Activated B cell treated with CpG ODN at 0.5 μM for 24 hours (primary cell): ENCODE measurements at regions not wholly inside any gene's neighbourhood (a gene's known extent, or its start where the extent isn't known, plus 50 kb on each side); places are given as distances from the start of the nearest gene placed in this dataset.

Source experiments
- ATAC-seq: fragments of 200-7000 bp; cut with Tn5 transposase; one replicate; pipeline ENCODE4 v1.10.0; 2021; ENCODE audit warnings: low read depth, mild to moderate bottlenecking, moderate library complexity
- CTCF ChIA-PET: fragments of 350-600 bp; sonication (Branson Sonifier 250); formaldehyde crosslinking; loops from one replicate; lab custom pipeline; 2021; ENCODE audit warnings: antibody characterized with exemption; lab: Charles Lee
- POLR2A ChIA-PET: fragments of 350-600 bp; sonication (Branson Sonifier 250); formaldehyde crosslinking; loops from one replicate; lab custom pipeline; 2021; ENCODE audit warnings: antibody characterized with exemption; lab: Charles Lee
- DNase-seq: peaks from one replicate; pipeline ENCODE4 v3.0.0; 2022
- H3K27ac Mint-ChIP-seq: one replicate; pipeline ENCODE4 v1.8.0; 2020; ENCODE audit warnings: mixed read lengths
- H3K27me3 Mint-ChIP-seq: one replicate; pipeline ENCODE4 v1.8.0; 2021; ENCODE audit warnings: mixed read lengths
- H3K36me3 Mint-ChIP-seq: one replicate; pipeline ENCODE4 v1.8.0; 2021; ENCODE audit warnings: low read depth, mixed read lengths
- H3K4me1 Mint-ChIP-seq: one replicate; pipeline ENCODE4 v1.8.0; 2021; ENCODE audit warnings: mixed read lengths
- H3K4me3 Mint-ChIP-seq: one replicate; pipeline ENCODE4 v1.8.0; 2020; ENCODE audit warnings: mild to moderate bottlenecking, mixed read lengths
- H3K9me3 Mint-ChIP-seq: one replicate; pipeline ENCODE4 v1.8.0; 2020; ENCODE audit warnings: mixed read lengths
- CTCF ChIP-seq: fragments of 200-600 bp; IDR thresholded peaks from one replicate; pipeline ENCODE4 v1.8.0; 2022; ENCODE audit warnings: antibody characterized with exemption, mild to moderate bottlenecking
- intact Hi-C: fragments of 100-400 bp; cut with micrococcal nuclease; formaldehyde crosslinking; loops from one replicate; pipeline ENCODE4 v1.15.1; 2024

- CTCF ChIA-PET, result interaction anchor here (1.3 to 1.4 kb wide), 2 partner anchors 82 to 162 kb away, joined by 3 read pairs; no protein-coding TSS in a partner anchor
- Mint-ChIP-seq H3K36me3 (no peaks in the 10 kb centered on the region), H3K4me3 (no peak overlapping the region), H3K9me3 (no peaks in the 10 kb centered on the region), H3K27me3 (no peaks in the 10 kb centered on the region), H3K4me1 (peaks cover 72% of the 10 kb centered on the region), H3K27ac (peak overlapping the region; percentile 71)
- POLR2A ChIA-PET, result interaction anchor here (1.3 to 2.8 kb wide), 4 partner anchors 10 to 101 kb away, joined by 4 to 17 read pairs (median 8); no protein-coding TSS in a partner anchor
- DNase-seq (no peak), ATAC-seq (no peak)
- intact Hi-C loops, result loop anchor here (5.0 kb wide), 1 partner anchor 41 kb away; no protein-coding TSS in a partner anchor
- TF ChIP-seq CTCF, result no peak
These were observed 80.9 kb upstream of the FUT8 start for GRCh38 chr14:65331652-65332051.

- no peak for TF ChIP-seq CTCF
- peaks cover 74% of the 10 kb centered on the region for H3K4me1 Mint-ChIP-seq
- no peaks in the 10 kb centered on the region for H3K9me3 Mint-ChIP-seq
- no peaks in the 10 kb centered on the region for H3K36me3 Mint-ChIP-seq
- DNase-seq, result no peak
- ATAC-seq, result peak; percentile 51
- H3K27me3 Mint-ChIP-seq, result no peaks in the 10 kb centered on the region
- POLR2A ChIA-PET, result interaction anchor here (0.6 to 2.8 kb wide), 11 partner anchors 11 to 104 kb away, joined by 3 to 18 read pairs (median 5); partner anchors contain the start of gene FUT8
- H3K27ac Mint-ChIP-seq, result peak overlapping the region; percentile 71
- H3K4me3 Mint-ChIP-seq, result peak overlapping the region; percentile 44
- CTCF ChIA-PET, result interaction anchor here (1.0 to 2.0 kb wide), 5 partner anchors 11 to 163 kb away, joined by 3 to 8 read pairs (median 3); partner anchors contain the start of gene FUT8
- intact Hi-C loops, result loop anchor here (5.0 kb wide), 1 partner anchor 40 kb away; no protein-coding TSS in a partner anchor
These were observed 80.2 kb upstream of the FUT8 start for GRCh38 chr14:65332141-65332871.

- no peak for ATAC-seq
- peaks cover 77% of the 10 kb centered on the region for H3K4me1 Mint-ChIP-seq
These were observed 78.4 kb upstream of the FUT8 start for GRCh38 chr14:65333943-65334687.

GRCh38 chr14:65334765-65335410, 77.6 kb upstream of the FUT8 start:
- peak overlapping the region; percentile 64 for H3K27ac Mint-ChIP-seq
- no peak for TF ChIP-seq CTCF
- H3K4me3 Mint-ChIP-seq, result peak overlapping the region; percentile 55
- DNase-seq (no peak), ATAC-seq (no peak)
- ChIA-PET POLR2A (interaction anchor here (0.6 to 4.8 kb wide), 4 partner anchors 15 to 947 kb away, joined by 5 to 31 read pairs (median 6); partner anchors contain the start of gene MTHFD1), CTCF (no interaction called here)
- H3K4me1 Mint-ChIP-seq, result peaks cover 70% of the 10 kb centered on the region
- no peaks in the 10 kb centered on the region for H3K9me3 Mint-ChIP-seq
- intact Hi-C loops, result loop anchor here (1.0 to 5.0 kb wide), 2 partner anchors 16 to 37 kb away; no protein-coding TSS in a partner anchor
- H3K36me3 Mint-ChIP-seq, result no peaks in the 10 kb centered on the region
- H3K27me3 Mint-ChIP-seq, result no peaks in the 10 kb centered on the region

More at GRCh38 chr14:65333943-65334687, 78.4 kb upstream of the FUT8 start:
- peak overlapping the region; percentile 55 for H3K4me3 Mint-ChIP-seq
- no peaks in the 10 kb centered on the region for H3K9me3 Mint-ChIP-seq
- no peaks in the 10 kb centered on the region for H3K36me3 Mint-ChIP-seq
- ChIA-PET CTCF (interaction anchor here (2.0 kb wide), 1 partner anchor 13 kb away, joined by 8 read pairs; no protein-coding TSS in a partner anchor), POLR2A (interaction anchor here (0.6 to 4.8 kb wide), 4 partner anchors 14 to 946 kb away, joined by 4 to 31 read pairs (median 6); partner anchors contain the start of gene MTHFD1)
- DNase-seq, result no peak
- TF ChIP-seq CTCF, result no peak
- H3K27me3 Mint-ChIP-seq, result no peaks in the 10 kb centered on the region
- intact Hi-C loops, result loop anchor here (5.0 kb wide), 1 partner anchor 38 kb away; no protein-coding TSS in a partner anchor
- H3K27ac Mint-ChIP-seq, result peak overlapping the region; percentile 64
